RKO (cell line): ENCODE measurements at regions not wholly inside any gene's neighbourhood (a gene's known extent, or its start where the extent isn't known, plus 50 kb on each side); places are given as distances from the start of the nearest gene placed in this dataset.

Experiments used
- DNase-seq: peaks from one replicate; pipeline ENCODE4 v3.0.0-alpha.2; 2016; ENCODE audit warnings: low spot score

DNA sequence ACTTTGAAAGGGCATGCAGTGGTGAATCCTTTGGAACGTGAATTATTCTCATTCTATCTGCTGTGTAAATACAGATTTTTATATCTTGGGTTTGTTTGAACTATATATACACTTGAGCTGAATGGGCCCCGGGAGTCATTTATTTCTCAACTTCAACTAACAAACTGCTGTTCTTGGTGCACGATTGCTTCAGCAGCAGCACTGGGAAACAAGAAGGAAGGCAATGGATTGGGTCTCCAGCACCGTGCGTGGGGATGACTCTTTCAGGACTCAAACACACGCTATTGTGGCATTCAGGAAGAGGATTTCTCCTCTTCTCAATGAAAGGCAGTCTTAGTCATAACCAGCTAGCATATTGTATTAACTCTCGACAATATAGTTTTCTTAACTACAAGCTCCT is 226.0 kb upstream of the NFE2L3 start:
- DNase-seq: peak; percentile 13

DNA sequence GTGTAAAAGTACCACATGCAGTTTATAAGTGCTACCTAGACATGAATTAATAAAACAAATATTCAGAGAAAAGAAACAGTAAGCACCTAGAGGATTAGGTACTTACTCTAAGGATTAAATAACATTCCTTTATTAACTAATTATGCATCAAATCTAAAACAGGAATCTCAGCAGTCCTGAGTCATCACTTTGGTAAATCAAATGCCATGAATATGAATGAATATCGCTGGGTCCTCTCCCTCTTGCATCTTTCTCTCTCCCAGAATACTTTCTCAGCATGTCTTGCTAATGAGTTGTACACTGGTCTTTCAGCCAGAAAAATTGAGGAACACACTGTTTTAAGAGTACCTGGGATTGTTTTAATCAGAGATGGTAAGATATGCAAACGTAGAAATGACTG is 225.5 kb upstream of the NFE2L3 start:
- no peak for DNase-seq

DNA sequence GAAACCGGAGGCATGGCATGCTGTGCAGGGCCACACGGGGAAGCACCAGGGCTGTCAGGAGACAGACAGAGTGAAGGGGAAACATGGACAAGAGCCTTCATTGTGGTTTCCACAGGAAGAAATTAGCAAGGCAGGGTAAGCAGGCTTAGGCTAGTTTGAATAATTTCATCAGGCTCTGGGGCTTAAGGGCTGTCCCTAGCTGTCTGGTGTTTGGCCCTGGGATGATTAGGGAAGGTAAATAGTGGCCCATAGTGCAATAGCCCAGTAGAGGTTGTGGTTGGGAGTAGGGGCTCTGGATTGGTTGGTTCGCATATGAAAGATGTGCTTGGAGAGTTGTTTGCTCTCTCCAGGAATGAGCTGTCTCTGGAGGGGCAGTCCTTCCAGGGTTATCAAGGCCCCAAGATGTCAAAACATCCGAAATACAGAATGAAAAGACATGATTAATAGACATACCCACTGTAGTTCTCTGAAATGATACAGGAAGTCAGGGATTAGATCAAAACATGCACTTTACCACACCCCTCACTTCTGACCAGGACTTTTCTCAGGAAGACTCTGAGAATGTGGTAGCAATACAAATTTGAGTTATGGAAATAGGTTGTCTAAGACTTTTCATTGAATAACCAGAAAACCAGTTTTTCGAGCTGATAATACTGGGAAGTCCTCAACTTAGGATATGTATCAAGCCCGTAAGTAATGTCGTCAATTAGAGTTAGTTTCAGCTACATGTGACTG is 224.9 kb upstream of the NFE2L3 start:
- no peak for DNase-seq

DNA sequence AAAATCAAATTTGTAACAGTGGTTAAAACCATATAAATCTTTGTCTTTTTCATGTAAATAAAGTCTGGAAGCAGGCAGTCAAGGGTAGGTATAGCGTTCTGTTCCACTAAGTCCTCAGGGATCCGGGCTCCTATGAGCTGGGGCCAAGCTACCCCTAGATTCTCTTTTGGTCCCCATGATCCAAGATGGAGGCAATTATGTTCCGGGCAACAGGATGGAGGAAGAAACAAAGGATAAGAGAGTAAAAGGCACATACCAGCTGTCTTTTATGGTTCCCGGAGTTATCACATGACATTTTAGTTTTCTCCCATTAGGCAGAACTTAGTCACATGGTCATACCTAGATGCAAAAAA is 224.4 kb upstream of the NFE2L3 start:
- no peak for DNase-seq

DNA sequence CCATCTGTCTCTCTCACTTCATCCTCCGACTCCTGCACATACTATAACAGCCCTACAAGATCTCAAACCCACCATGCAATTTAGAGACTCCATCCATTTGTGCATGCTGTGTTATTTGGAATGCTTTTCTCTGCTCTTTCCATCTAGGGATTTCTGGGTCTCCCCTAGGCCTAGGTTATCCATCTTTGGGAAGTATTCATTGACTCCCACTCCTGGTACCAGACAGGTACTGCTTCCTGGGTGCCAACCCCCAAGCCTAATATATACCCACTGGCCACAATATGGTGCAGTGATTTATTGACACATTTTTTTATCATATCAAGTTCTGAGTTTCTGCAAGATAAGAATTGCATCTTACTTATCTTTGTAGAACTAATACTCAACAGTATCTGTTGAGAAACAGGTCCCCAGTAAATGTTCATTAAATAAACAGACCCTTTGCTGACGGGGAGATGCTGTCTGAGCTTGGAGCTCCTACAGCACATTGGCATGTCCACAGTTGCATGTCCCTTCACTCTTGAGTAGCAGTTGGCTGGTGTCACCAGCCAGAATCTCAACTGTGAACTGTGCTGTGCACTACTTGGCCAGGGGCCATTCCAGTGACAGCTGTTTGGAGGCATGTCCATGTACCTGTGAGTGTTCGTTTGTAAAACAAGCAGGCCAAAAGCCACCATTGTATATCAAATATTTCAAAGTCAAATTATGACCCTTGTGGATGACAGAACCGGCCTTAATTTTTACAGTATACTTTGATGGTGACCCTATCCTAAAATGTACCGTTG is 223.3 kb upstream of the NFE2L3 start:
- DNase-seq: no peak

DNA sequence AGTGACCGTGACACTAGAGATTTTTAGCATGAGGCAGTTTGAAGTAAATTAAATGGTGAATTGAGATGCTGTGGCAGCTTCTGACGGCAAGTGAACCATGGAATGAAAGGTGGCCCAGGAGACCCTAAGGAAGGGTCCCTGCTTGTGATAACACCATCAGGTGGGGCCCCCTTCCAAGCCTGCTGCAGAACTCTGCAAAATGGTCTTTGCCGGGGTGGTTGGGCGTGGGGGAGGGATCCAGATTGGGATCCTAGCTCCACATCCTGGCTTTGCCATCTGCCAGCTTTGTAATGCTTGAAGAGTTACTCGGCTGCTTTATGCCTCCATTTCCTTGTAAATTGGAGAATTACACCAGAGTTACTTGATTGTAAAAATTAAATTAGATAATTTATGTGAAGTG is 222.6 kb upstream of the NFE2L3 start:
- no peak for DNase-seq

DNA sequence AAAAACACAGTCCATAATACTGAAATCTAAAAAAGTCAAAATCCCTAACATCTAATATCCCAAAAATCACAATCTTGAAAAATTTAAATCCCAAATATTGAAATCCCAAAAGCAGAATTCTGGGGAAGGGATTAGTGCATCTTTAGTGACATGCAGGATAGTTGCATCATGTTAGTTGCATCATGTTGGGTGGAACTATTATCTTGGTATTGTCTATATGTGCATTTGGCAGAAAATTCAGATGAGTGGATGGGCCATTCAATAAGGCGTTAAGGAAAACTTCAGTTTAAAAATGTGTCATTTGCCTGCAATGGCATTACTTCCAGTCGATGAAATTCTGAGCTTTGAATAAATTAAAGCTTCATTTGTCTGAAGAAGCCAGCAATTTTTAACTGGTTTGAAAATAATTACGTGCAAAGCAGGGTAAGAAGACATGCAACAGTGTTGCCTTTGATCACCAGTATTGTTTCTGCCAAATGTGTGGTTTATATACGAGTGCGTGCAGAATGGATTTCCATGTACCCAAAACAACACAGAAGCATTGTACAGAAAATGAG is 221.4 kb upstream of the NFE2L3 start:
- no peak for DNase-seq

DNA sequence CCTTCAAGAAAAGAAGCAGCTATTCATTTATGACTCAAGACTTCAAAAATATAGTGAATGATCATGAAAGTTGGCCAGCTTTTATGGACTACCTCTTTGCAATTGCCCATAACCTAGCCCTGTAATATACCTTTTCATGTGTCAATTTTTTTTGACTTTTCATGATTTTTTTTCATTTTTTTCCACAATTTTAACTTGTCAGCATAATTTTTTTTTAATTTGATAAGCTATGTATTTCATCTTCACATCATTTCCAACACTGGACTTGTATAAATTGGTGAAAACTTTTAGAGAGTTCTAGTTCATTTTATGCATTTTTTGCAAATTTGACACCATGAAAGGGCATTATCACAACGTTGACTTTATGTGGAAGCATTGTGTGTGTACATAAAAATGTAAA is 220.8 kb upstream of the NFE2L3 start:
- no peak for DNase-seq

DNA sequence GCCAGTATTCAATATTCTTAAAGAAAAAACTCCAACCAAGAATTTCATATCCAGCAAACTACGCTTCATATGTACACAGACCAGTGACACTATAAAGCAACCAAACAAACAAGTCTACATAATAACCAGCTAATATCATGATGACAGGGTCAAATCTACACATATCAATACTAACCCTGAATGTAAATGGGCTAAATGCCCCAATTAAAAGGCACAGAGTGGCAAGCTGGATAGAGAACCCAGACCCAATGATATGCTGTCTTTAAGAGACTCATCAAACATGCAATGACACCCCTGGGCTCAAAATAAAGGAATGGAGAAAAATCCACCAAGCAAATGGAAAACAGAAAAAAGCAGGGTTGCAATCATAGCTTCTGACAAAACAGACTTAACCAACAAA is 218.1 kb upstream of the NFE2L3 start:
- DNase-seq: no peak

DNA sequence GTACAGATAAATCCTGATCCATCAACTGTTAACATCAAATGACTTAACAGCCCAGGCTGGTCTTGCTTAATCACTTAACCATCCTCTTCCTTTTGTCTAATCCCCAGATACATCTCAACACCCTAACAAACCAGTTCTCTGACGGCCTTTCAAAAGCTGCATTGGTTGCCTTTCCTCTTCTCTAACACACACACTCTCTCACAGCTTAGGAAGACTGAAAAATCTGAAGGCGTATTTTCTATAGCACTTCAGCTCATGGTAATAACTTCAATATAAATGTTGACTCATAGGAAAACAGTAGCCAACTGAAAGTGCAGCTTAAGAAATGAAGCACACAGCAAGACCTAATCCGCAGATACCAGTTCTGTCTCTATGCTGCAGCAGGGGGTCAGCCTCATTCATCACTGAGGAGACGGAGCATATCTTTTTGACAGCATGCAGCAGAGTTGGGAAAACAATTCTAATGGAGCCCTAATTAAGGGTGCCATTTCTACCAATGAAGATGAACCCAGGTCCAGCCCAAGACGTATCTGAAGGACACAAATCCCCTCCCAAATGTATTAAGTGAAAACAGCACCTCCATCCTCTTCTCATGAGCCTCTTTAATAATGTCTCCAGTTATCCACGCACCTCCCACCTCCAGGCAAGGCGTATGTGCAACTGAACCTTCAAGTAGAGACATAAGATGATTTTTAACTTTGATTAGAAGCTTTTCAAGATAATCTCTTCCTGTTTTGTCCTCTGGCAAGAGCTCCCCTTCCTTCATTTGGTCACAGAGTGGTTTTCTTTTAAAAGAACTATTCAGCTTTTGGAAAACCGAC is 211.7 kb upstream of the NFE2L3 start:
- DNase-seq: no peak

DNA sequence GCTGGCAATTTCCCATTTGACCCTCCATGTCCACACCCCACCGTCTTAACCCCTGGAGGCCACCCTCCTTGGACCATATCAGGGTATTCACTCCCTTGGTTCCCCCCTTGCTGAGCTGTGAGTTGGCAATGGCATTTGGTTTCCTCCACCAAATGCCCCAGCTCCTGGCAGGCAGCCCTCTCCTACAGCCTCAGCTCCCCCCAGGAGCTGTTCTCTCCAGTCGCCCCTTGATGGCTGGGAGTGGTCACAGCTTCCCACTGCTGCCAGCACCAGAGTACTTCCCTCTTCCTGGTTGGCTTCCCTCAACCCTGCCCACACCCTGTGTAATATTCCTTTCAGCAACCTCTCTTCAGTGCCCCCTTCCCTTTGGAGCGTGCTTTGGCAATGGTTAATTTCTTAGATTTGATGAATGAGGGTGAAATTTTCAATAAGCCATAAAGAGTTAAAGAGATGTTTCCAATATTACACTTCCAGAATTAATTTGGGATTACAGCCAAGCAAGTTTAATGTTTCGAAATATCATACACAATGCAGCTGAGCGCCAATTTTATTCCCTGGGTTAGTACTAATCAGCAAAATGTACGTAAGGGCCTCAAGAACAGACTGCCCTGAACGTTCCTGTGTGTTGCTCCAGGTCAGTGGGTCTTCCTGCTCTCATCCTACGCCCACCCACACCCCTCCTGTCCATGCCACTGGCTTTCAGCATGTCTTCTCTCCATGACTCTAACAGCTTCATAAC is 207.1 kb upstream of the NFE2L3 start:
- no peak for DNase-seq

DNA sequence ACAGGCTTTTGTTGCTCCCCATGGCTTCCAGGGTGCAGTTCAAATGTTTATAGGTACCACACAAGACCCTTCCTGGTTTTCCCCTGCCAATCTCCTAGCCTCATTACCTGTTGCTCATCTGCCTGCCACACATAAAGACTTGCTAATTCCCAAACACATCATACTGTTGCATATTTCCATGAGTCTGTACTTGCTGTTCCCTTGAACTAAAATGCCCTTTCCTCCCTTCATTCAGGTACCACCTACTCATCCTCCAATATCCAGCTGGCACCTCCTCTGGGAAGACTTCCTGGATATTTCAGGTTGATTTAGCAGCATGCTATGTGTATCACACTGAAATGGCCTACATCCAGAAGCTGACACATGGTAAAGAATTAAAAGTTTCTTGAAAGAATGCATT is 206.4 kb upstream of the NFE2L3 start:
- no peak for DNase-seq

DNA sequence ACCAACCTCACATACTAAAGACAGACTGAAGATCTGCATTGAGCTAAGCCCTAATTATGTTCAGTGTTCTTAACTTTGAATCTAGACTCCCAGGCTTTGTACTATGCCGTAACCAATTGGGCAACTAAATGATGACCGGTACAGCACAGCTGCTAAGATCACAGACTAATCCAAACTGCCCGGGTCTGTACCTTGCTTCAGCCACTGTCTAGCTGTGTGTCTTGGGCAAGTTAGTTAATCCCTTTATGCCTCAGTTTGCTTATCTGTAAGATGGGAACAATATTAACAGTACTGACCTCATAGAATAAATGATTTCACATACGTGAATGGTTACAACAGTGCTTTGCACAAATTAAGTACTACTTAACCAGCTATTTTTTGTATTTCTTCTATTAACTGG is 205.8 kb upstream of the NFE2L3 start:
- DNase-seq: no peak

DNA sequence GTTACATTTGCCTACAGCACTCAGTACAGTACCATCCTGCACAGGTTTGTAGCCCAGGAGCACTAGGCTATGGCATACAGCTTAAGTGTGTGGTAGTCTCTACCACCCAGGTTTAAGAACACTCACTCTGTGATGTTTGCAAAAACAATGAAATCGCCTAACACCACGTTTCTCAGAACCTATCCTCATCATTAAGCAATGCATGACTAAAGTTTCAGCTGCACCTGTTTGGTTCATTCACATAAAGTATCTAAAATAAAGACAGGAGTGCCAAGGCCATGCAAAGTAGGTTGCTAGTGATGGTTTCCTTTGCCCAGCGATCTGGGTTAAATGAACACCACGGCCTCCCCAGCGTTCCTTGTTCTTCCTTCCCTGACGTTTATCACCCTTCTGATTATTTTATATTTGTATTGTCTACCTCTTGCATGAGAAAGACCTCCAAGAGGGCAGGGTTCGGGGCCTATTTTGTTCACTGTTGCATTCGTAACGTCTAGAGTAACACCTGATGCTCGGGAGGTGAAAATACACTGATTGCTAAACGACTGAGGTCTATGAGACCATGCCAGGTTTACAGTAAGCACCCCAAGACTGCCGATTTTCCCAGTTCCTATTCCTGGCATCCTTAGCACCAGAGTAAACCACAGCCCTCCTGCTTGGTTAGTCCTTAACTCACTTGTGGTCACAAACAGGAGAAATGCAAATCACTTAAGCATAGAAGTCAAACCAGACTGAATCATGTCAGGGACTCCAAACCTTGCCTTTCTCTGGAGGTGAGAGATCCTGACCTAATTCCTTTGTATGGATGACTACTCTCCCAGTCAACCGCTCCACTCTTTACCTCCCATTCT is 204.1 kb upstream of the NFE2L3 start:
- DNase-seq: no peak

DNA sequence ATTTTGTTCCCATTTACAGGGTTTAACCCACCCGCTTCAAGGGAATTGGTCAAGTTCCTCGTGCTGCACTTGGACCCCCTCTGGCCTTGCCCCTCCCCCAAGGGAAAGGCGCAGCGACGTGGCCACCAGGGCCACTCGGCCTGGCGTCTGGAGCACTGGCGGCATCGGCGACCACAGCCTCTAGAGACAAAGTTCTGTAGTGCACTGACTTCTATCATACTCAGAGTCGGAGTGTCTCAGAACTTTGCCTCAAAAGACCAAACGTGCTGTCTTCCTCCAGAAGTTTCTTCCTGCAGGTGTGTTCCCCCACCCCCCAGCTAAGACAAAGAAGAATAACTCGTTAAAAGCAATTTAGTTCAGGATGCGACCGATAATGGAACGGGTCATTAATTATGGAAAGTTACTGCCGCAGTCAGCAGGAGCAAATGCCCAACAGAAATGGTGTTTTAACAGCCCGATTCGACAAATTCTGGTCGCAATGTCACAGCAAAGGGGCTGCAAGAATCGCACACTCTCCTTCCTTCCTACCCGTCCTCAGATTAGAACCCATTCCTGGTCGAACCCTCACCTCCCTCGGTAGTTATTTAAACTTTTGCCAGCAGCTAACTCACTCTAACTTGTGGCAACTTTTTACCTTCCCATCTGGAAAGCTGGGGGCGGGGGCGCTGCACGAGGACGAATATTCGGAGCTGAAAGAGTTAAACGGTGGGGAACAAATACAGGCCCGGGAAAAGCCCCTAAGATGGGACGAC is 202.1 kb upstream of the NFE2L3 start:
- DNase-seq: no peak

DNA sequence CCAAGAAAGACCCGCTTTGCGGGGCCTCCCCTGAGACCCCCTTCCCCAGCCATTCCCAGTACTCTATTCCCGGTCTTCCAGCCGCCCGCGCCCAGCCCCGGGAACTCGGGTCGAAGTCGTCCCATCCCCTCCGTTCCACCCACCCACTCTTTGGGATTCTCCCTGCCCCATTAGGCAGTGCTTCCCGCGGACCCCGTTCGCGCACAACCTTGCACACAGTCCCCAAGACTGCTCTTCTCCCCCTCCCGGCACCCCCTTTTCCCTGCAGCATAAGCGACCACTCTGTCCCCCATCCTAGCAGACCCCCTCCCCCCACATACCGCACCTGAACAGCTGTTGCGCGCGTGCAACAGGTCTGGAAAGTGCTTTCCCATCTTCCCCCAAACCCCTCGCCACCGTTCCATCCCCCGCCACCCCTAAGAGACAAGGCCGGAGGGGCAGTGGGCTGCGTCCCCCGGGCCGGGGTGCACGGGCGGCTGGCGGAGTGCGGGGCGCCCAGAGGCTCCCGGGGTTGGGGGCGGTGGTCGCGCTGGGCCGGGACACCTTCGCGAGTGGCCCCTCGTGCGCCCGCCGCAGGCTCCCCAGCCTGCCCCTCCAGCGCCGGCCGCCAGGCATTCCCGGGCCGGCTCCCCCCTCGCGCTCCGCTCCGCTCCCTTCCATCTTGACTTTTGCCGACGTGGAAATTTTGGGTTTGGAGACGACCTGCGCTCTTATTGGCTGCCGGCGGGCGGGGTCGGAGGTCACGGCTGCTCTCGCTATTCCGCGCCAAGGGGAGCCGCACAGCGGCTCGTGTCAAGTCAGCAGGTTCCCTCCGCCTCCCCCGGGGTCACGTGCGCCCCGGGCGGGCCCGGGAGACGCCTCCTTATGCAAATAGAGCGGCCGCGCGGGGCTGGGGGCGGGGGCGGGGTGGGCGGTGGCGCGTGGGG is 201.2 kb upstream of the NFE2L3 start:
- peak; percentile 91 for DNase-seq

DNA sequence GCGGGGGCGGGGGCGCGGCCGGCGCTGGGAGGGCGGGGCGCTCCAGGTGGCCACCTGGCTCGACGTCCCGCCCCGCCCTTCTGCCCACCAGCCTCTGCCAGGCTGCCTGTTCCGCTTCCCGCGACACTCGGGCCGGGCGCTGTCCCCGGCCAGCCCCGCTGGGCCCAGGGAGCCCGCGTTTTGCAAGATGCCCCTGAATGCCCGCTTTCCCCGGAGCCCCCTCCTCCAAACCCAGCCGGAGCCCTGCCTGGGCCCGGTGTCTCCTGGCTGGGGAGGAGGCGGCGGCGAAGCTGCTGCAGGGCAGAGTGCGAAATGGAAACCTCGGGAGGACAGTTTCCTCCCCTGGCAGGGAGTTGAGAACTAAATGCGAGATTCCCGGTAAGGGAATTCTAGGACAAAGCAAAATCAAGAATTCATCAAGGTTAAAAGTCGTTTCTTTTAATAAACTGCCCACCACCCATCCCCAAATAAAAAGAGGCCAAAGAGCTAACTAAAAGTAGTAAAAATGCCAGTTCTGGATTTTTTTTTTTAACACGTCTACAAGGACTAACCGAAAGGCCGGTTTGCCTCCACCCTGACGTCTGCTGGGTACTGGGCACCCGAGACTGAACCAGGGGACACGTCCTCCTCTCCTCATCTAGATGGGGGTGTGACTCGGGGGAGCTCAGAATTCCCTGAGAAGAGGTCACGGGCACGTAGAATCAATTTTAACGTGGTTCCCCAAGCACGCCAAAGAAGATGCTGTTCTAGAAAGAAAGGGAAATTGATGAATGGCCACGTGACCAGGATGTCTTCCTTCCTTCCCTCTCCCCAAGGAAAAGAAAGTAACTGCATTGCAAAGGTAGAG is 200.4 kb upstream of the NFE2L3 start:
- no peak for DNase-seq
